ENCODE measurements at regions not wholly inside any gene's neighbourhood (a gene's known extent, or its start where the extent isn't known, plus 50 kb on each side); places are given as distances from the start of the nearest gene placed in this dataset.

DNA sequence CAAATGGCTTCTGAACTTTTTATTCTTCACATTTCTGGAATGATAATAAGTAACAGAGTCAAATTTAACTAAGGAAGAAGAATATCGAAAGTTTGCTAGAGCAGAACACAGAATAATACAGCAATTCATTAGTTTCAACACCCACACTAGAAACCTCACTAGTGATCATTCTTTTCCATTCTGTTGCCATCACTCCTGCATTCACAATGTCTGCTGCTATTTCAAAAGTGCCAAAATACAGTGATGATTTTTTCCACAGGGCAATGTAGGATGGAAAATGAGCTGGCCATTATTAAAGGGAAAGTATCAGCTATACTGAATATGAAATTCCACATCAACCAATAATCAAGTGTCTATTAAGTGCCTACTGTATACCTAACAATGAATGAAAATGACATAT, 186.7 kb downstream of the USP46 start:
- DNase-seq (ENCODE audit: low spot score), result no peak
- in situ Hi-C loops (cut with MboI; ENCODE audit: low pct_unique_long_range_greater_than_20kb, low sequenced_read_pairs, unreplicated experiment), result no loop called here

GRCh38 chr4:52477191-52477780, 181.8 kb downstream of the USP46 start:
- TF ChIP-seq, protein P1, sequence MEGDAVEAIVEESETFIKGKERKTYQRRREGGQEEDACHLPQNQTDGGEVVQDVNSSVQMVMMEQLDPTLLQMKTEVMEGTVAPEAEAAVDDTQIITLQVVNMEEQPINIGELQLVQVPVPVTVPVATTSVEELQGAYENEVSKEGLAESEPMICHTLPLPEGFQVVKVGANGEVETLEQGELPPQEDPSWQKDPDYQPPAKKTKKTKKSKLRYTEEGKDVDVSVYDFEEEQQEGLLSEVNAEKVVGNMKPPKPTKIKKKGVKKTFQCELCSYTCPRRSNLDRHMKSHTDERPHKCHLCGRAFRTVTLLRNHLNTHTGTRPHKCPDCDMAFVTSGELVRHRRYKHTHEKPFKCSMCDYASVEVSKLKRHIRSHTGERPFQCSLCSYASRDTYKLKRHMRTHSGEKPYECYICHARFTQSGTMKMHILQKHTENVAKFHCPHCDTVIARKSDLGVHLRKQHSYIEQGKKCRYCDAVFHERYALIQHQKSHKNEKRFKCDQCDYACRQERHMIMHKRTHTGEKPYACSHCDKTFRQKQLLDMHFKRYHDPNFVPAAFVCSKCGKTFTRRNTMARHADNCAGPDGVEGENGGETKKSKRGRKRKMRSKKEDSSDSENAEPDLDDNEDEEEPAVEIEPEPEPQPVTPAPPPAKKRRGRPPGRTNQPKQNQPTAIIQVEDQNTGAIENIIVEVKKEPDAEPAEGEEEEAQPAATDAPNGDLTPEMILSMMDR (IDR thresholded peaks at IDR 0.05; ENCODE audit: extremely low read depth, insufficient read depth, missing control alignments), result no peak
- no peak for DNase-seq (ENCODE audit: low spot score)
- in situ Hi-C loops (cut with MboI; ENCODE audit: low pct_unique_long_range_greater_than_20kb, low sequenced_read_pairs, unreplicated experiment), result no loop called here

More for the DNA sequence above, 186.7 kb downstream of the USP46 start:
- TF ChIP-seq, protein P1 (IDR thresholded peaks at IDR 0.05; ENCODE audit: extremely low read depth, insufficient read depth, missing control alignments), result no peak

DNA sequence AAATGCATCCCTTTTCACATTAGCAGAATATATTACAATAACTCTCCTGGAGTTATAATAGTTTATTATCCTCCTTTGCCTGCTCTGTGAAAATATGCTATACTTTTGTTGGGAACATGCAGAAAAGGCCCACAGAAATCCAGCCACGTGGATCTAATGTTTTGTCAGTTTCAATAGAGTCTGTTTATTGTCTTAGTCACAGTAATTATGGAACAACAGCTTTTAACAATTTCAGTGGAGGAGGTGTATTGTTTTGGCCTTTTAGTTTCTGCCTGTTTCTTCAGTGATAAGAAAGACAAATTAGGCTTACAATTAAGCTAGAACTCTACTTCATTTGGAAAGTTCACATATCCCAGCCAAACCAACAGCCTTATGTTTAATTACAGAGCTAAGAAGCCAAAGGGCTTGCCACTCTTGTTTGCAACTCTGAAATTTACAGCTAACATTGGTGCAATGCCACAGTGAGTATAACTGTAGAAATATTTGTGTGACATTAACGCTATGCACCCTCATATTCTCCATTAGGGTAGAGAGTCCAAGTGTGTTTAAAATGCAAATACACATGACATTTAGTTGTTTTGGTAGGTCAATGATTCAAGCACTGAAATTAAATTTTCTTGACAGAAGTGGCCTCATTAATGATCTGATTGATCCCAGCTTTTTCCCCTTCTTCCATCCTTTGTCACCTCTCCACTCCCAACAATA, 175.8 kb downstream of the USP46 start:
- no peak for DNase-seq (ENCODE audit: low spot score)
- in situ Hi-C loops (cut with MboI; ENCODE audit: low pct_unique_long_range_greater_than_20kb, low sequenced_read_pairs, unreplicated experiment), result no loop called here
- TF ChIP-seq, protein P1 (IDR thresholded peaks at IDR 0.05; ENCODE audit: extremely low read depth, insufficient read depth, missing control alignments), result no peak

GRCh38 chr4:52507774-52508173, 151.3 kb downstream of the USP46 start:
- TF ChIP-seq, protein P1 (IDR thresholded peaks at IDR 0.05; ENCODE audit: extremely low read depth, insufficient read depth, missing control alignments), result no peak
- in situ Hi-C loops (cut with MboI; ENCODE audit: low pct_unique_long_range_greater_than_20kb, low sequenced_read_pairs, unreplicated experiment), result no loop called here
- DNase-seq (ENCODE audit: low spot score), result no peak

DNA sequence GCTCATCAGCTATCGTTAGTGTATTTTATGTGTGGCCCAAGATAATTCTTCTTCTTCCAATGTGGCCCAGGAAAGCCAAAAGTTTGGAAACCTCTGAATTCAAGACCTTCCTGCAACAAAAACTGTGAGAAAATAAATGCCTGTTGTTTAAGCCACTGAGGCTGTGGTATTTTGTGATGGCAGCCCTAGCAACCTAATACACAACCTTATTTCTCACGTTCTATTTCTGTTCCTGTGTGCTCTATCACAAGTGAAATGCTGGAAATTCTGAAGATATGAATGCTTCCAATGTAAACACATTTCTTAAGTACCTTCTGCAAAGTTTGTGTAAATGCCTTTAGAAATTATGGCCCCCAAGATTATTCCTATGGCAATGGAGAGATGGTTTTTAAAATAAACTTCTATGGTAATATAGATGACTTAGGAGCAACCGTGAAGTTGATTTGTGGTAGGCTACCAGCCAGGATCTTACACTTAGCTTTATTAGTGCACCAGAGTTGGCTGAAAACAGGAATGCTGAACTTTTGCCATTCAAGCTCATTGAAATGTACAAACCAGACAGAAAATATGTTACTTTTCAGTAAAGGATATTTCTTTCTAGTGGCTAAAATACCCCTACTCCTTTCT, 148.0 kb downstream of the USP46 start:
- DNase-seq (ENCODE audit: low spot score), result no peak
- in situ Hi-C loops (cut with MboI; ENCODE audit: low pct_unique_long_range_greater_than_20kb, low sequenced_read_pairs, unreplicated experiment), result no loop called here
- TF ChIP-seq, protein P1 (IDR thresholded peaks at IDR 0.05; ENCODE audit: extremely low read depth, insufficient read depth, missing control alignments), result no peak

GRCh38 chr4:52511825-52512224, 147.3 kb downstream of the USP46 start:
- in situ Hi-C loops (cut with MboI; ENCODE audit: low pct_unique_long_range_greater_than_20kb, low sequenced_read_pairs, unreplicated experiment), result no loop called here

More at GRCh38 chr4:52511825-52512224, 147.3 kb downstream of the USP46 start:
- TF ChIP-seq, protein P1 (IDR thresholded peaks at IDR 0.05; ENCODE audit: extremely low read depth, insufficient read depth, missing control alignments), result no peak
- no peak for DNase-seq (ENCODE audit: low spot score)

Measured in GM13977 (cell line).